Right atrium auricular region (tissue), 2 donors: ENCODE measurements at regions not wholly inside any gene's neighbourhood (a gene's known extent, or its start where the extent isn't known, plus 50 kb on each side); places are given as distances from the start of the nearest gene placed in this dataset.

Source experiments
- DNase-seq: peaks from one replicate; pipeline ENCODE4 v3.0.0-alpha.2; 2019; ENCODE audit warnings: low spot score
- H3K27ac ChIP-seq, 2 donors: fragments of 200-600 bp; sonication (generic); 1 replicate in 1 of 2; 2 replicates in 1 of 2; pipeline ENCODE4 v1.5.1; 2016 to 2019
- H3K27me3 ChIP-seq, 2 donors: fragments of 200-600 bp; sonication (generic); one replicate each; pipeline versions ENCODE4 v1.5.1 to v1.6.0; 2017 to 2019
- H3K36me3 ChIP-seq: fragments of 200-600 bp; sonication (generic); one replicate; pipeline ENCODE4 v1.5.1; 2016
- H3K4me1 ChIP-seq, 2 donors: fragments of 200-600 bp; sonication (generic); one replicate each; pipeline versions ENCODE4 v1.5.1 to v1.6.0; 2017 to 2019
- H3K4me3 ChIP-seq, 2 donors: fragments of 200-600 bp; sonication (generic); 1 replicate in 1 of 2; 2 replicates in 1 of 2; pipeline ENCODE4 v1.5.1; 2017 to 2019; ENCODE audit warnings: mild to moderate bottlenecking in 1 of 2, moderate library complexity in 1 of 2
- H3K9me3 ChIP-seq, 2 donors: fragments of 200-600 bp; sonication (generic); one replicate each; pipeline ENCODE4 v1.5.1; 2019
- TF ChIP-seq, protein P1 (sequence below), 2 donors: fragments of 200-600 bp; sonication (generic); IDR thresholded peaks; one replicate each; pipeline ENCODE4 v1.5.1; 2019; ENCODE audit warnings: antibody characterized with exemption in 2 of 2

DNA sequence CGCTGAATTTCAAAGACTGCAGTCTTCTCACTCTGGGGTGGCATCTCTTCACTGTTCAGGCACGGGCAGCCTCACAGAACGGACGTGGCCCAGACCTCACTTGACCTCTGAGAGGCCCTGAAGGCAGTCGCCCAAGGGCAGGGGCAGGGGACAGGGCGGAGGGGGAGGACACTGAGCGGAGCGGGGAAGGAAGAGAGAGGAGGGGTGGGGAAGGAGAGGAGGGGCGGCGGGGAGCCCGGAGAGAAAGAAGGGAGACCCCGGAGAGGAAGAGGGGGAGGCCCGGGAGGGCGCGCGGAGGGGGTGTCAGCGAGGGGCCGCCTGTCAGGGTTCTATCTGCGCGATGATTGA lies 58.7 kb upstream of the COMTD1 start:
- peak overlapping the region; percentile 52 to 70 for H3K4me3 ChIP-seq
- no peaks in the 10 kb centered on the region for H3K27me3 ChIP-seq
- peaks cover 0 to 27% of the 10 kb centered on the region in 2 donors for H3K4me1 ChIP-seq
- no peaks in the 10 kb centered on the region for H3K9me3 ChIP-seq
- peak overlapping the region; percentile 85 to 88 for H3K27ac ChIP-seq
- TF ChIP-seq, protein P1, sequence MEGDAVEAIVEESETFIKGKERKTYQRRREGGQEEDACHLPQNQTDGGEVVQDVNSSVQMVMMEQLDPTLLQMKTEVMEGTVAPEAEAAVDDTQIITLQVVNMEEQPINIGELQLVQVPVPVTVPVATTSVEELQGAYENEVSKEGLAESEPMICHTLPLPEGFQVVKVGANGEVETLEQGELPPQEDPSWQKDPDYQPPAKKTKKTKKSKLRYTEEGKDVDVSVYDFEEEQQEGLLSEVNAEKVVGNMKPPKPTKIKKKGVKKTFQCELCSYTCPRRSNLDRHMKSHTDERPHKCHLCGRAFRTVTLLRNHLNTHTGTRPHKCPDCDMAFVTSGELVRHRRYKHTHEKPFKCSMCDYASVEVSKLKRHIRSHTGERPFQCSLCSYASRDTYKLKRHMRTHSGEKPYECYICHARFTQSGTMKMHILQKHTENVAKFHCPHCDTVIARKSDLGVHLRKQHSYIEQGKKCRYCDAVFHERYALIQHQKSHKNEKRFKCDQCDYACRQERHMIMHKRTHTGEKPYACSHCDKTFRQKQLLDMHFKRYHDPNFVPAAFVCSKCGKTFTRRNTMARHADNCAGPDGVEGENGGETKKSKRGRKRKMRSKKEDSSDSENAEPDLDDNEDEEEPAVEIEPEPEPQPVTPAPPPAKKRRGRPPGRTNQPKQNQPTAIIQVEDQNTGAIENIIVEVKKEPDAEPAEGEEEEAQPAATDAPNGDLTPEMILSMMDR (IDR thresholded peaks at IDR 0.05): no peak
- no peaks in the 10 kb centered on the region for H3K36me3 ChIP-seq
- DNase-seq: no peak

DNA sequence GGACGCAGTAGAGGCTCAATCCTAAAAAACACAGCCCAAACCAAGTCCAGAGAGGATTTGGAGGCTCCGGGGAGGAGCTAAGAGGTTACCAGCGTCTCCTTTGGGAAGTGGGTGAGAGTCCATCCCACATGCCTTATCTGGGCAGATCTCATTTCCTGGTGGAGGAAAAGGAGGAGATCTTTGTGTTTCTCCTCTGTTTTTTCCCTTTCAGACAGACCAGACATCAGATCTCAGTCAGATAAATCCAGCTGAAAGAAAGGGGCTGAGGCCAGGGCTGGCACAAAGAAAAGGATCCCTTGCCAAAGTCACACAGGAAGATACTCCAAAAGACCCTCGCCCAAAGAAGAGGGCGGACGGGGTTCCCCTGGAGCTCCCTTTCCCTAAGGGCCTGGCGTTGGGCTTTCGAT lies 58.3 kb upstream of the COMTD1 start:
- DNase-seq: no peak
- H3K27ac ChIP-seq: peak overlapping the region; percentile 85 to 88
- H3K4me1 ChIP-seq: peaks cover 0 to 27% of the 10 kb centered on the region in 2 donors
- H3K36me3 ChIP-seq: no peaks in the 10 kb centered on the region
- TF ChIP-seq, protein P1 (IDR thresholded peaks at IDR 0.05): no peak
- H3K9me3 ChIP-seq: no peaks in the 10 kb centered on the region
- H3K4me3 ChIP-seq: peak overlapping the region; percentile 52 to 70
- H3K27me3 ChIP-seq: no peaks in the 10 kb centered on the region

DNA sequence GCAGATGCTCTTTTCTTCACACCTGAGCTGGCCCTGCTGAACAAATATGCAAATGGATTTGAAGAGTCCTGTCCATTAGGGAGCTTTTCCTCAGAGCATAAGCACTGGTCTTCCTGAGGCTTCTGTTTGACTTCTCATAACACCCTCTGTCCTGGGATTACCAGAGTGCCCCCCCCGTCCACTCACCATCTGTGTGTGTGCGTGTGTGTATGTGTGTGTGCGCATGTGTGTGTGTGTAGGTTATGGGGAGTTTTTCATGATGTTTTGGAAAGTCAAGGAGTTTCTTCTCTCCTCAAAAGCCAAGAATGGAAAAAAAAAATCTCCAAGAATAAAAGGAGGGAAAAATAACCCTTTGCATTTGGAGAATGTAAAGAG lies 57.7 kb upstream of the COMTD1 start:
- Histone ChIP-seq H3K4me1 (peaks cover 0 to 27% of the 10 kb centered on the region in 2 donors), H3K27ac (peak overlapping the region; percentile 85 to 88), H3K27me3 (no peaks in the 10 kb centered on the region), H3K36me3 (no peaks in the 10 kb centered on the region), H3K9me3 (no peaks in the 10 kb centered on the region), H3K4me3 (no peak overlapping the region)
- no peak for DNase-seq
- TF ChIP-seq, protein P1 (IDR thresholded peaks at IDR 0.05): no peak

DNA sequence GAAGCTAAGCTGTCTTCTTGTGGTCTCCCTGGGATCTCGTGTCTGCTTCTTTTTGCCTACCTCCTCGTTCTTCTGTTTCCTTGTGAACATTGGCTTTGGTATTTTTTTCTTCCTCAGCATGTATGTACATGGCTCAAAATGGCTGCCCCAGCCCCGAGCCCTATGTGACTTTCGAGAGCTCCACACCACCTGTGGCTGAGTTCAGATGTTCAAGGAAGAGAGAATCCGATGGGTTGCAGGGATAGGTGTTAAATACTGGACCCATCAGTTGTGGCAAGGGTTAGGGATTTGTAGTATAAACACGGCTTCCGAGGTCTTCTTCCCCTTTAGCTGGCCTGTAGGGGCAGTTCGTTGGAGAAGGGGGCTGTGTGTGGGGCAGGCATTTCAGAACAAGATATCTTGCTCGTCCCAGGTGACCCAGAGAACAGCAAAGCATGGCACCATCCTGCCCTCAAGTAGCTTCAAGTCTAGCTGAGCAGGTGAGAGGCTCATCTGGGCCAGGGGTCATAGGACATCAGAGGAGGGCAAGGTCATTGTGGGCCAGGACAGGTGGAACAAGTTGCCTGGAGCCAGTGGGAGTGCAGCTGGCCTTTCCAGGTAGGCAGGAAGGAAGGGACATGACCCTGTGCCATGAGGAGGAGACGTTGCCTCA lies 57.2 kb upstream of the COMTD1 start:
- Histone ChIP-seq H3K4me1 (peaks cover 0 to 27% of the 10 kb centered on the region in 2 donors), H3K27ac (no peak overlapping the region), H3K9me3 (no peaks in the 10 kb centered on the region), H3K36me3 (no peaks in the 10 kb centered on the region), H3K27me3 (no peaks in the 10 kb centered on the region), H3K4me3 (no peak overlapping the region)
- TF ChIP-seq, protein P1 (IDR thresholded peaks at IDR 0.05): no peak
- DNase-seq: no peak

DNA sequence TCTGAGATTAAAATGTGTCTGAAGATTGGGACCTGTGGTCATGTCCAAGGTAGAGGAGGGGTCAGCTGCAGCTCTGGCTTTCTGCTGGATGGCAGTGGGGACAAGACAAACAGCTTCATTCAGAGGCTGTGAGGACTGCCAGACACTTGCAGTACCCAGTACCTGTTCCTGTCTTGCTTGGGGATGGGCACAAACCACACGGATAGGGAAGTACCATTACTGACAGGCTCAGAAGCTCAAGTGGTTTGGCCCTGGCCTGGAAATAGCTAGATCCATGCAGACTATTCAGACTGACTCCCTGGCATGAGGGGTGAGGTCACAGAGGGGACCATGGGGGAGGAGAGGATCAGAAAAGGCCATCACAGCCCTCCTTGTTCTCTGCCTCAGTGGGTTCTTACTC lies 56.0 kb upstream of the COMTD1 start:
- TF ChIP-seq, protein P1 (IDR thresholded peaks at IDR 0.05): no peak
- H3K27me3 ChIP-seq: no peaks in the 10 kb centered on the region
- H3K4me3 ChIP-seq: no peak overlapping the region
- peaks cover 0 to 27% of the 10 kb centered on the region in 2 donors for H3K4me1 ChIP-seq
- no peaks in the 10 kb centered on the region for H3K9me3 ChIP-seq
- DNase-seq: no peak
- H3K36me3 ChIP-seq: no peaks in the 10 kb centered on the region
- no peak overlapping the region for H3K27ac ChIP-seq

DNA sequence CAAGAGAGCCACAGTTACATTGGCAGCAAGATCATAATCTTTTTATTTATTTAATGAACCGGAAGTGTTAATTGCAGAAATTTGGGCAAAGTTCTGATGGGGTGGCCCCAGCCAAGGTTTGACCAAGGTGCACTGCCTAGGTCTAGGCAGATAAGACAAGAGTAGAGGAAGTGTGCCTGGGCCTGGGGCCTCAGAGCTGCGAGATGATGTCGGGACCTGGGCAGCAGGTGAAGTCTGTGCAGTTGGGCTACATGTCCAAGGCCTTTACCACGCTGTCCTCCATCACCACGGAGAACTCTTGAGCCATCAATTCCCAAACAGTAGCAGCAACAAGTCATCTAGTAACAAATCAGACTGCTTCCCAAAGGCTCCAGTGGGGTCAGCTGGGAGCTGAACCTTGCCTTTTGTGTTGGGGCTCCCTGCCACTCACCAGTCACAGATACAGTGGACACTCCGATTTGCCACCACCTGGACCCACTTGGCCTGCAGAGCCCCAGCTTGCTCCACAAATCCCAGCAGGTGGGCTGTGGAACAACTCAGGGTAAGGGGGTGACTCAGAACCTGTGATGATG lies 52.5 kb upstream of the COMTD1 start:
- no peaks in the 10 kb centered on the region for H3K9me3 ChIP-seq
- H3K4me1 ChIP-seq: peaks cover 0 to 13% of the 10 kb centered on the region in 2 donors
- no peak for DNase-seq
- TF ChIP-seq, protein P1 (IDR thresholded peaks at IDR 0.05): no peak
- H3K4me3 ChIP-seq: no peak overlapping the region
- H3K27me3 ChIP-seq: no peaks in the 10 kb centered on the region
- no peak overlapping the region for H3K27ac ChIP-seq
- no peaks in the 10 kb centered on the region for H3K36me3 ChIP-seq
